IPS-NIHi11 (cell line): ENCODE measurements at regions not wholly inside any gene's neighbourhood (a gene's known extent, or its start where the extent isn't known, plus 50 kb on each side); places are given as distances from the start of the nearest gene placed in this dataset.

Source experiments
- DNase-seq: peaks from one replicate; pipeline ENCODE4 v3.0.0; 2012; ENCODE audit warnings: mixed read lengths, low spot score

GRCh38 chr3:10763817-10764258 is 52.2 kb upstream of the SLC6A11 start:
- no peak for DNase-seq

DNA sequence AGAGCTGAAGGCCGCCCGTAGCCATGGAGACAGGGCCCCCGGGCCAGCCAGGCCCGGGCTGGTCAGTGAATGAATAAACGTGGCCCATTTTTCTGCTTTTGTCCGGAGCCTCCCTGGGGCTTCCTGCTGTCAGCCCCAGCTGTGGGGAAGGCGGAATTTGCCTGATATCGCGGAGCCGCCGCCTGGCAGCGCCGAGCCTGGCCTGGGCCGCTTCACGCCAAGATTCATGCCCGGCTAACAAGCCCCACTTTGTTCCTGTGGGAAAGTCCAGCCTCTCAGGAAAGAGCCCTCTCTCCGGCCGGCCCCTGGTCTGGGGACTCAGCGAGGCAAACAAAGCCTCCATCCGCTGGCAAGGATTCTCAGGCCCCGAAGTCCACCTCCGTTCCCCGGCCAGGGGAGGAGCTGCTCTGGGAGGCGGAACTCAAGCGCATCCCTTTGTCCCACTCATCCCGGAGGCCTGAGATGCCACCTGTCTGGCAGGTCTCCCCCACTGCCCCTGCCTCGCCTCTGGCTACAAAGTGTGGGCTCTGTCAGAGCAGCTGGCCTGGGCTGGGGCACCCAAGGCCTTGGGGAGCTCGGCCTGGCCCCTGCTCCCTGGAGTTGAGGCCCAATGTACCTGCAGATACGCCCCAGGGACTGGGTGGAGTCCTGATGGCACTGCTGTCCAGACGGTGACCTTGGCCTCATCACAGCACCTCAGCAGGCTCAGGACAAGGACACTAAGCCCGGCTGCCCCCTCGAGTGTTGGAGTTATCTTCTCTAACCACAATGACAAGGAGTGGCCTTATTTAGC is 51.6 kb upstream of the SLC6A11 start:
- DNase-seq = peak; percentile 53

- DNase-seq = no peak
Measured at GRCh38 chr3:10766049-10766705, 49.9 kb upstream of the SLC6A11 start.
